CD4-positive, alpha-beta T cell (primary cell): ENCODE measurements at regions not wholly inside any gene's neighbourhood (a gene's known extent, or its start where the extent isn't known, plus 50 kb on each side); places are given as distances from the start of the nearest gene placed in this dataset.

Source experiments
- ATAC-seq: fragments of 200-7000 bp; cut with Tn5 transposase; one replicate; pipeline ENCODE4 v1.10.0; 2022; ENCODE audit warnings: mild to moderate bottlenecking; ENCODE audit not compliant: poor library complexity
- CTCF ChIA-PET: fragments of 350-600 bp; sonication (Branson Sonifier 250); formaldehyde crosslinking; loops from one replicate; lab custom pipeline; 2021; ENCODE audit warnings: antibody characterized with exemption, inconsistent platforms; lab: Charles Lee
- POLR2A ChIA-PET: fragments of 350-600 bp; sonication (Branson Sonifier 250); formaldehyde crosslinking; loops from one replicate; lab custom pipeline; 2021; ENCODE audit warnings: antibody characterized with exemption, inconsistent platforms; lab: Charles Lee
- DNase-seq, 14 experiments: peaks; one replicate each; pipeline ENCODE4 v3.0.0-alpha.2; 2013 to 2020; ENCODE audit warnings: mixed read lengths in 2 of 14
- H3K27ac ChIP-seq, 2 donors: one replicate each; pipeline versions ENCODE4 v1.5.1 to v1.7.0; 2013; ENCODE audit warnings: low read length in 2 of 2, low read depth in 1 of 2, mild to moderate bottlenecking in 1 of 2
- H3K27me3 ChIP-seq, 2 experiments: 1 replicate in 1 of 2; 2 replicates in 1 of 2; pipeline versions ENCODE4 v1.6.1 to v1.7.0; 2013; ENCODE audit warnings: low read length in 2 of 2, control low read depth in 1 of 2, mild to moderate bottlenecking in 1 of 2, moderate library complexity in 1 of 2; ENCODE audit not compliant: insufficient read depth in 2 of 2, control insufficient read depth in 1 of 2
- H3K36me3 ChIP-seq: one replicate; pipeline ENCODE4 v1.6.1; 2013; ENCODE audit warnings: low read length, control low read depth; ENCODE audit not compliant: insufficient read depth
- H3K4me1 ChIP-seq: one replicate; pipeline ENCODE4 v1.6.1; 2013; ENCODE audit warnings: low read length, control low read depth; ENCODE audit not compliant: insufficient read depth
- H3K4me3 ChIP-seq: one replicate; pipeline ENCODE4 v1.5.1; 2013; ENCODE audit warnings: mild to moderate bottlenecking, low read length, moderate library complexity
- H3K9me3 ChIP-seq, 2 experiments: 1 replicate in 1 of 2; 2 replicates in 1 of 2; pipeline versions ENCODE4 v1.6.1 to v1.7.0; 2013; ENCODE audit warnings: low read length in 2 of 2, mild to moderate bottlenecking in 2 of 2, control low read depth in 1 of 2, moderate library complexity in 1 of 2; ENCODE audit not compliant: control insufficient read depth in 1 of 2, insufficient read depth in 1 of 2
- H3K27ac Mint-ChIP-seq: one replicate; pipeline ENCODE4 v1.8.0; 2020; ENCODE audit warnings: mixed read lengths
- H3K27me3 Mint-ChIP-seq: one replicate; pipeline ENCODE4 v1.8.0; 2021; ENCODE audit warnings: mixed read lengths
- H3K36me3 Mint-ChIP-seq: one replicate; pipeline ENCODE4 v1.8.0; 2021; ENCODE audit warnings: low read depth, mixed read lengths
- H3K4me1 Mint-ChIP-seq: one replicate; pipeline ENCODE4 v1.8.0; 2021; ENCODE audit warnings: low read depth, mixed read lengths
- H3K4me3 Mint-ChIP-seq: one replicate; pipeline ENCODE4 v1.8.0; 2020; ENCODE audit warnings: mild to moderate bottlenecking, mixed read lengths
- H3K9me3 Mint-ChIP-seq: one replicate; pipeline ENCODE4 v1.8.0; 2020; ENCODE audit warnings: mixed read lengths
- CTCF ChIP-seq: fragments of 200-600 bp; IDR thresholded peaks from one replicate; pipeline ENCODE4 v1.8.0; 2022; ENCODE audit warnings: antibody characterized with exemption, mild to moderate bottlenecking
- intact Hi-C, 2 experiments: fragments of 100-400 bp; cut with DNase I in 1 of 2; cut with micrococcal nuclease in 1 of 2; formaldehyde crosslinking; loops; one replicate each; pipeline versions ENCODE4 v1.15.1 to v1.9.0; 2023 to 2025; cut with DNase I, micrococcal nuclease

GRCh38 chr12:124636138-124636978 is 68.9 kb upstream of the NCOR2 start:
- Mint-ChIP-seq H3K27me3 (no peaks in the 10 kb centered on the region), H3K4me3 (no peak overlapping the region), H3K36me3 (no peaks in the 10 kb centered on the region), H3K27ac (no peak overlapping the region), H3K9me3 (no peaks in the 10 kb centered on the region), H3K4me1 (peaks cover 11% of the 10 kb centered on the region)
- Histone ChIP-seq H3K36me3 (no peaks in the 10 kb centered on the region), H3K4me3 (no peak overlapping the region), H3K4me1 (peaks cover 11% of the 10 kb centered on the region), H3K9me3 (peaks cover 0 to 7% of the 10 kb centered on the region in 2 experiments), H3K27me3 (no peaks in the 10 kb centered on the region), H3K27ac (no peak overlapping the region)
- TF ChIP-seq CTCF: no peak
- ATAC-seq (peak; percentile 56), DNase-seq (peak in 13 of 14 experiments; percentile 14 to 75 (median 52))
- intact Hi-C loops: no loop called here
- ChIA-PET CTCF (no interaction called here), POLR2A (interaction anchor here (1.1 kb wide), 1 partner anchor 15 kb away, joined by 3 read pairs; no protein-coding TSS in a partner anchor)

DNA sequence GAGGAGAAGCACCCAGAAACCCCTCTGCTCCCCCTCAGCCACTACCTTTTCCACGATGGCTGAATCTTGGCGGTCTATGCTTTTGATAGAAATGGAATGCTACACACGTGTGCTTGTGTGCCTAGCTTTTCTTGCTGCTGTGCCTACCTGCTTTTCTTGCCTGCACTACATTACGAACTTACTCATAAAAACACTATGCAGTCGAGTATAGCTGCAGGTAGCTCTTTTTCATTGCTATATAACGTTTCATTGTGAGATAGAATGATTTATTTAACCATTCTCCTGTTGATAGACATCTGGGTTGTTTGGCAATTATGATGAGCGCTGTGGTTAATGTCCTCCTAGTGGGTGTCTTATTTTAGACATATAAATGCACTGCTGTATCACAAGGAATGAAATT is 67.9 kb upstream of the NCOR2 start:
- ChIA-PET CTCF (no interaction called here), POLR2A (no interaction called here)
- no peak overlapping the region for H3K27ac Mint-ChIP-seq

More for the DNA sequence above, 67.9 kb upstream of the NCOR2 start:
- intact Hi-C loops: no loop called here
- H3K27me3 ChIP-seq: no peaks in the 10 kb centered on the region
- H3K27me3 Mint-ChIP-seq: no peaks in the 10 kb centered on the region
- H3K9me3 Mint-ChIP-seq: no peaks in the 10 kb centered on the region
- H3K36me3 ChIP-seq: no peaks in the 10 kb centered on the region
- no peak overlapping the region for H3K4me3 ChIP-seq
- peaks cover 0 to 7% of the 10 kb centered on the region in 2 experiments for H3K9me3 ChIP-seq
- H3K4me1 ChIP-seq: peaks cover 11% of the 10 kb centered on the region
- H3K27ac ChIP-seq: no peak overlapping the region
- ATAC-seq (no peak), DNase-seq (no peak)
- H3K4me3 Mint-ChIP-seq: no peak overlapping the region
- no peaks in the 10 kb centered on the region for H3K36me3 Mint-ChIP-seq
- TF ChIP-seq CTCF: no peak
- H3K4me1 Mint-ChIP-seq: peaks cover 11% of the 10 kb centered on the region
